HG03442 (cell line): ENCODE measurements at regions not wholly inside any gene's neighbourhood (a gene's known extent, or its start where the extent isn't known, plus 50 kb on each side); places are given as distances from the start of the nearest gene placed in this dataset.

ENCODE experiments used
- ATAC-seq: cut with Tn5 transposase; IDR thresholded peaks from one replicate; pipeline ENCODE4 v1.9.1; 2021; ENCODE audit warnings: mild to moderate bottlenecking, moderate library complexity; ENCODE audit not compliant: unreplicated experiment

DNA sequence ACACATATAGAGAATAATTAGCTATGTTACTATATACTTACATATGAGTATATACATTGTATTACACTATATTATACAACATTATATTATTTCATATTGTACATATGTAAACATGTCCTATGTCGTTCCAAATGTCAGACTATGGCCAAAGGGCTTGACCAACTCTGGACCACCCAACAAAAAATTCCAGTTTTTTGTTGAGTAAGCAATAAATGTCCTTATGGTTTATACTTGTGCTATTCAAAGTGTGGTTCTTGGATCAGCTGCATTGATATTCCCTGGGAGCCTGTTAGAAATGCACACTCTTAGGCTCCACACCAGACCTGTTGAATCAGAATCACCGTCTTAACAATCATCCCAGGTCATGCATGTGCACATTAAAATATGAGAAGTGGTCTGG, 225.4 kb upstream of the ZFP64 start:
- no peak for ATAC-seq

DNA sequence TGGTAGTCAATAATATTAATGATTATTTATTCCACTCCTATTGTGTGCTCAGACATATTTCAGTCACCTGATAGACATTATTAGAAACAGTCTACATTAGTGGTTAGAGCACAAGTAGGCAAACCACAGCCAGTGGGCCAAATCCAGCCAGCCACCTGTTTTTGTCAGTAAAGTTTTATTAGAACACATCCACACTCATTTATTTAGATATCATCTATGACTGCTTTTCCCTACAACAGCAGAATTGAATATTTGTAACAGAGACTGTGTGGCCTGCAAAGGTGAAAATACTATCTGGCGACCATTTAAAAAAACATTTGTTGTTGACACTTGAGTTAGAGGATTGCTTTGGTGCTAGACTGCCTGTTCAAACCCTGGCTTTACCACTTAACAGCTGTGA, 220.0 kb upstream of the ZFP64 start:
- no peak for ATAC-seq

DNA sequence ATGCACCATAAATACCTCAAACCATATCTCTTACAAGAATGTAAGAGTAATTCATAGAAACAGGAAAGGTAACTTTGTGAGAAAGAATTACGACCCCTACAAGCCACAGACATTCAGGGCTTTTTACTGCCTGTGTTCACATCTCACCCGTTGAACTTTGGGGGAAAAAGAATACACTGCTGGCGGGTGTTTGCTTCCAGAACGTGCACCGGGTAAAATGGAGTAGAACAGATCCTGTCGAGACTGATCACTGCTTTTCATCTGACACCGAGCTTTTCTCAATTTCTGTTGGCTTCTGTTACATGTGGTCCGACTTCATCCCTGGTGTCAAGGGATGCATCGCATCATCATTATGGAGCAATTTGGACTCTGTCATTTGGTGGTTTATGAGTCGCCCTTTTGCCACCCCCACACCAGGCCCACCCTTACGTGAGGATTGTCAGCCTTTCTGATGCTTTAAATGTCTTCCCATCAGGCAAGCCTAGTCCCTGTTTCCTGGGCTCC, 219.2 kb upstream of the ZFP64 start:
- no peak for ATAC-seq

DNA sequence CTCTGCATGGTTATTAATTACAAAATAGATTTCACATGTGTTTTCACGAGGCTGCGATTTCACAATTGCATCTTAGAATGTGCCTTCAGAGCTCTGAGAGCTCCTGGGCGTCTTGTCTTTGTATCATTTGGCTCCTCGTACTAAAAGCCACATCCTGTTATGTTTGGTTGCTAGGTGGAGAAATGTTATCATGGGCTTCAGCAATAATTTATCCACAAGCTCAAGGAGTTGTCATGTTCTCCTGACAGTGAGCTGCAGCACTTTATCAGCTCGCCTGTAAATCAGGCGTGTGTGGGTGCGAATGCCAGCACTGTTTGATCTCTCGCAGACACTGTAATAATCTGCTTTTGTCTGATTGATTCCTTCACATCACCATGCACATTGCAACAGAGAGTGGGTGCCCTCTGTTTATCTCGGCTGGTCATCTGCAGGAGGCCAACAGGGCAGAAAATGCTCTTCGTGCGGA, 218.6 kb upstream of the ZFP64 start:
- ATAC-seq, result no peak

DNA sequence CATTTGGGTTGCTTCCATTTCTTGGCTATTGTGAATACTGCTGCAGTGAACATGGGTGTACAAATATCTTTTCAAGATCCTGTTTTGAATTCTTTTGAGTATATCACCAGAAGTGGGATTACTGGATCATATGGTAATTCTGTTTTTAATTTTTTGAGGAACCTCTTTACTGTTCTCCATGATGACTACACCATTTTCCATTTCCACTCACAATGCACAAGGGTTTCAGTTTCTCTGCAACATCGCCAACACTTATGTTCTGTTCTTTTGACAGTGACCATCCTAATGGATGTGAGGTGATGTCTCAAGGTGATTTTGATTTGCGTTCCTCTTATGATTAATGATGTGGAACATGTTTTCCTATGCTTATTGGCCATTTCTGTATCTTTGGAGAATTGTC, 214.4 kb upstream of the ZFP64 start:
- ATAC-seq, result no peak

DNA sequence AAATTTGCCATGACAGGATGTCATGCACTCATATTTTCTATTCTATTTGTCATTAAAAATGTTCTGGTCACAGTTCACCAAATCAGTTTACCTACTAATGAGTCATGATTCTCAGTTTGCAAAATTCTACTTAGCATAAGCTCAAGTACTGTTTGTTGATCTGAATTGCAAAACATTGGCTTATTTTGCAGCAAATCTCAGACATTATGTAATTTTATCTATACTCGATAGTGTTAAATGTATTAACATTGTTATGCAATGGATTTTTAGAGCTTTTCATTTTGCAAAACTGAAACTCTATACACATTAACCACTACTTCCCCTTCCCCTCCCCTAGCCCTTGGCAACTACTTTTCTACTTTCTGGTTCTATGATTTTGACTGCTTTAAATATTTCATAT, 213.8 kb upstream of the ZFP64 start:
- peak; percentile 46 for ATAC-seq

DNA sequence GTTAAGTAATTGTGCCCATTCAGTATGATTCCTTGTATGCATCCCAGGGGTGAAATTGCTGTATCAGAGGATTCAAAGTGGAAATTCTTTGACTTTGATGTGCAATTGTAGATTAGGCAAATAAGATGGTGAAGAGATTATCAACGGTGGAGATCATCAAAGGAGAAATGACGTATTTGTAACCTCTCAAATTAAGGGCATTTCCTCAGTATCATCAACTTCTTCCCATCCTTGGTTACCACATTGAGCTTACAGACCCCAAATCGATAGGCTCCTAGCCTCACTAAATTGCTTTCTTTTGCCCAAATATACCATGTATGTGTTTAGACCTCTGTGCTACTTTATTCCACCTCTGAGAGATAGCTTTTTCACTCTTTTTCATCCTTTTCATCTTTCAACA, 213.1 kb upstream of the ZFP64 start:
- ATAC-seq, result no peak

DNA sequence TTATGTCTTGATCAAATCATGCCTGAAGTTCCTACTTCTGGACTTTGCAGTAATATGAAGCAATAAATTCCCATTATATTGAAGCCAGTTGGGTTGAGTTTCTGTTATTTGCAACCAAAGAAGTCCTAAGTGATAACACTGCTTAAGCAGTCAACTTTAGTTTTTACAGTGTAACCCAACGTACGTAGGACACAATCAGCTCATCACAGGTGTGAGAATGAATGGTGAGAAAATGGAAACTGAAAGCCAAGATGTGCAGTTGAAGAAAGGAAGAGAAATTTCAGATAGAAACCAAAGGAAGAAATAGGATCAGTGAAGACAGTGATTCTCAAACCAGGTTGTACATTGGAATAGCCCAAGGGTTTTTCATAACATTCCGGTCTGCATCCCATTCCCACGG, 211.4 kb upstream of the ZFP64 start:
- ATAC-seq, result no peak

DNA sequence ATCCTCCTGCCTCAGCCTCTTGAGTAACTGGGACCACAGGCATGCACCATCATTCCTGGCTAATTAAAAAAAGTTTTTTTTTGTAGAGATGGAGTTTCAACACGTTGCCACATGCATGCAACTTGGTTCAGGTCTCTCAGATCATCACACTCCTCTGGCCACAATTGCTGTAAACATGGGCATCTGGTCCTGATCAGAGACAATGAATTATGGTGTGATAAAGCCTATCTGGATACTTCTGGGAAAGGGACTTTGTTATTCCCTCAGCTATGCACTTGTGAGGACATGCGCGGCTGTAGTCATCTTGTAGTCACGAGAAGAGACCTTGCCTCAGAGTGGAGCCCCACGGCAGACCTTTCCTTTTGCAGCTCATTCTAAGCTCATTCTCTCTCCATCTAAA, 210.9 kb upstream of the ZFP64 start:
- no peak for ATAC-seq

DNA sequence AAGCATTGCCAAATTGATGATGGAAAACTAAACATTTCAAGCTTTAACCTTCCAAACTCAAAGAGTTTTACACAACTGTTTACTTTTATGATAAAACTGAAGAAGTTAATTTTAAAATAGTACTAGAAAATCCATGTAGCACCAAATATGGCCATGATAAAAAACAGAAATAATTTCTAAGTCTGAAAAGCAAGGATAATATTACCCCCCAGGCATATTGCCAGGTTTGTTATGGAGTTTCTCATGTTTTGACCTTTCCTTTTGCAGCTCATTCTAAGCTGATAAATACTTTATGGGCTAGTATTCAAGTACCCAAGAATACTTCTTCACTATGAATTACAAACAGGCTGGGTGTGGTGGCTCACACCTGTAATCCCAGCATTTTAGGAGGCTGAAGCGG, 209.9 kb upstream of the ZFP64 start:
- no peak for ATAC-seq

DNA sequence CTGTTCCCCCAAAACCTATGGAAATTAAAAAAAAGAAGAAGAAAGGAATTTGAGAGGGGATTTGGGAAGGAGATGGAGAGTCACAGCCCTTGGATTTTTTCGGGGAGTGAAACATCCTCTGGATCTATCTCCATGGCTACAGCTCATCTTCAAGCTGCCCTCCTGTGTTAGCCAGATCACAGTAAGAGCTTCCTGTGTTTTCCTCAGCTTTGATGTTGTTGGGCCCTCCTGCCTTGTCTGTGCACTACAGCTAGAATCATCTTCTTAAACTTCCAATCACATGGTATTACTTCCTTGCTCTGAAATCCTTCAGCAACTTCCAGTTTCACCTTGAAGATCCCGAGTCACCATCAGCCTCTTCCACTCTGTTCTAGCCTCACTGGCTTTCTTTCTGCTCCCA, 207.8 kb upstream of the ZFP64 start:
- ATAC-seq, result no peak

DNA sequence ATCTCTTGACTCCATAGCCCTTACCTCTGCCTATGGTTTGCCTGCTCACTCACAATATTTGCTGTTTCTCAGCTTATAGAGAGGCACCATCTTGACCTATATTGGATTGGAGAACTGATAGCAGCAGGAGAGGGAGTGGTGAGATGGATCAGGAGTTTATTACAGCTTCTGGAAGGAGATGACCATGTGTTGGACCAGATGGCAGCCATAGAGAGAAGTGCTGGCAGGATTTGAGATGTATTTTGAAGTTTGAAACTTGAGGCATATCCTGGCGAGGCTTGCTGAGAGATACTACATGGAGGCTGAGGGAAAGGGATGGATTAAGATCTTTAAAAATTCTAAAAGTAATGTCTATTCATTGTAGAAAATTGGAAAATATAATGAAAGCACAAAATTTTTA, 198.0 kb upstream of the ZFP64 start:
- no peak for ATAC-seq

DNA sequence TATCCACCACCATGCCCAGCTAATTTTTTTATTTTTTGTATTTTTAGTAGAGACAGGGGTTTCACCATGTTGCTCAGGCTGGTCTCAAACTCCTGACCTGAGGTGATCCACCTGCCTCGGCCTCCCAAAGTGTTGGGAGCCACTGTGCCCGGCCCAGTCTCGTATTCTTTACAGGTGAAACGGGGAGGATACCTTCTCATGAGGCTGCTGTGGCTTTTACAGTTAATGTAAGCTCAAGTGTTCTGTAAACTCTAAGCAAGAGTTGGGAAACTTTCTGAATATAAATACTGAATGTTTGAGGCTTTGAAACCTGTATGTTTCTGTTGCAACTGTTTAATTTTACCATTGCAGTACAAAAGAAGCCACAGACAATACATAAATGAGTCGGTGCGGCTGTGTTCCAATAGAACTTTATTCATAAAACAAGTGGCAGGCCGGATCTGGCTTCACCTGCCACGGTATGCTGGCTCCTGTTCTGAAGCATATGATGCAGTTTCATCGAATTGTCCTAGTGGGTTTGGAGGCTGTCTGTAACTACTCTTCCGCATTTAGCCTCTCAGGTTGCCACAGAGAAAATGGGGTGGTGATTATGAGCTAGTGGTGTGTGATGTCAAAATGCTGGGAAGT, 192.5 kb upstream of the ZFP64 start:
- no peak for ATAC-seq

DNA sequence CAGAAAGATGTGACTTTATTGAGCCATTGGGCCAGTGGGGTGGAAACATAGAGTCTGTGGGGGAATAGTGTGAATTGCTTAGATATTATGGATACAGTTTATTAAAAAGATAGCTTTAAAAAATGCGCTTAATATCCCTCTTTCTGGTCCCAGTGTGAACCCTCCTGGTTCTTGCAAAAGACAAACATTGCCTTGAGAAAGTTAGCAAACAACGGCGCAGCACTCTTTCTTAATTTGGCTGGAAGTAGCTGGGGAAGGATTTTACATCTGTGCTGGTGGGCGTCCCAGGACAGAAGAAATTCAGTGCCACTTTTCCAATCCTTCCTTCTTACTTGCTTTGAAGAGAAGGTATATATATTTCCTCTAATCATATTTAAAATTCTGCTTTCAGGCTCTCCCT, 191.4 kb upstream of the ZFP64 start:
- no peak for ATAC-seq

DNA sequence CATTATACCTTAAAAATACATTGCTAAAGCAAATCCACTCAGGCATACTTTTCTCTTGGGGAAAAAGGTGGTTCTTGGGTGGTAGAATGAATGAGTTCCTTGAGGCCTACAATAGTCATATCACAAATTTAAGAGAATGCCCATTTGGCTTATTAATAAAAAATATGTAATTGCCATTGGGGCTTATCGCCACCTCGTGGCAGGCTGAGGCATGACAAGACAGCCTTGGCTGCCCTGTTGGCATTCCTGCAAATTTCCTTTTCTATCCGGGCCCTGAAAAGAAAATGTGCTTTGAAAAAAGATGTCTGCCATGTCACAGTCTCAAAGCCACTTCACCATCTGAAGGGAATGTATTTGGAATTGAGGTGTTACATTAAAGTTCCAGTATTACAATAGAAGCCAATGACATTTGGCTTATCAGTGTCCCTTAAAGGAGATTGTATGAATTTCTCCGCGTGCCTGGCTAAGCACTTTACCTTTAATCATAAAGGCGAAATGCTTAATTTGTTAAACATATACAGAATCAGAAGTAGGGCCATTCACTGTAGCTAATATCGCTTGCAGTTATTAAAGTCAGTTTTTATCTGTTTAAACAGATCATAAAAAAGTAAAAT, 188.3 kb upstream of the ZFP64 start:
- ATAC-seq, result no peak

DNA sequence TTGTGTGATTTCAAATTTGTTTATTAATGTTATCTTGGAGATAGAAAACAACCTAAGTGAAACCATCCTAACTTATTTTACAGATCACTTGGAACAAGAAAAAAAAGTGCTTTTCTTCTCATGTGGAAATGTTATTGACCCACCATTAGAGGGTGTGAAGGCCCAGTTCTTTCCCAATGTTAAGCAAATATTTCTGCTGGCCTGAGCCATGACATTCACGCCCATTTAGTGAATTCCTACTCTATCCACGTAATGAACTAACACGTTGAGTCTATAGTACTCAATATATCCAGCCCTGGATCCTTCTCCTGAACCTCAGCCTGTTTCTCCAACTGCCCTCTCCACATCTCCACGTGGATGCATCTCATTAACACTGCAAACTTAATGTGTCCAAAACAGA, 180.6 kb upstream of the ZFP64 start:
- no peak for ATAC-seq

DNA sequence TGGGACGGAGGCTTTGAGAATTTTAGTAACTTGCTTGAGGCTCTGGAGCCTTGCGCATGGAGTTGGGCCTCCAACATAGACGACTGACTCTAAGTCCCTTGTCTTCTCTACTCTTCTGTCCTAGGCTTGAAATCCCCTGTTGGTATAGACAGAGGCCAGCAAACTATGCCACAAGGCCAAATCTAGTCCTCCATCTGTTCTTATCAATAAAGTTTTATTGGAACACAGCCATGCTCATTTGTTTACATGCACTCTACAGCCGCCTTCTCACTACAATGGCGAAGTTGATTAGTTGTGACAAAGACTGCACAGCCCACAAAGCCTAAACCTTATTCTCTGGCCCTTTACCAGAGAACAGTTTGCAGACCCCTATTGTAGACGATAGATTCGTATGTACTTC, 174.1 kb upstream of the ZFP64 start:
- ATAC-seq, result no peak

DNA sequence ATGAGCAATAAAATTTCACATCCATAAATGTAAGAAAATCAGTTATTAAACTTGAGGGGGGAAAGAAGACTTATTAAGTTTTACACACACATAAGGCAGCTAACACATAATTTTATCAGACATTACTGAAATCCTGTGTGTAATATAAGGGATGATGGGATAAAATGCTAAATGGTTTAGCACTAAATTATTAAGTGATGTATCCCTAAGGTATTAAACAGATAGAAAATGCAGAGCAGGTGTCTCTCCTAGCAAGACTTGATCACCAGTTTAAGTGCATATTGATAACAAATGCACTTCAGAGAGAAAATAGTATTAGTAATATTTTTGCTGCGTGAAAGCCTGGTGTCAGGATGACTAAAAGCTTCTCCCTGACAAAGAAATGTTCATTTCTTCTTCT, 172.8 kb upstream of the ZFP64 start:
- no peak for ATAC-seq

DNA sequence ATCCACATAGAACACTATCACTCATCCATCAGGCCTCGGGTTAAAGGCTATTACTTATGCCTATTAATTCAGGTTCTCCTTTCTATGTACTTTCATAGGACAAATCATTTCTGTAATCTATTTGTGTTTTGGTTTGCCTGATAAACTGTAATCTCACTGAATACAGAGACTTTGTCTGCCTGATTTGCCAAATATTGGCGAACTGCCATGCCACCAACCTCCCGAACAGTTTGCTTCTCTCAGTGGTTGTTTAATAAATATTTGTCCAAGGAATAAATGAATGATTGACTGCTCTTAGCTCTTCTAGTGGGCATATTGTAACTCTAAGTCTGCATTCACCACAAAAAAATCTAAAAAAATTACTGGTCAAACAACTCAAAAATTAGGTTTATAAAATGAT, 170.1 kb upstream of the ZFP64 start:
- ATAC-seq, result no peak

DNA sequence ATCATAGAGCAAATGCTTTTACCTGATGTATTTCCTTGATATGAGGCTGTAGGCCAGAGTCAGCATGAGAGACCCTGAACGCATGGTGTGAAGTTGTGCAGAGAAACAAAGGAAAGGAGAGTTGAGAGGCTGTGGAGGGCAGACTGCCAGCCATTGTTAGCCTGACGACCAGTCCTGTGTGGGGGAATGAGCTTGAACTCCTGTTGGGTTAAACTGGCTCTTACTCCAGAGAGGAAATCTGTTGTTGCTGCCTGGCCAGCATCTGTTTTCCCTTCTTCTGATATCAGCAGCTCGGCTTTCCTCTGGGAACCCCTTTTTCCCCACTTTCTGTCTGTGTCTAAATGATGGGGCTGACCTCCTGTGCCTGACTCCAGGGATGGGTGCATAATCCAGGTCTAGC, 158.2 kb upstream of the ZFP64 start:
- ATAC-seq, result no peak

DNA sequence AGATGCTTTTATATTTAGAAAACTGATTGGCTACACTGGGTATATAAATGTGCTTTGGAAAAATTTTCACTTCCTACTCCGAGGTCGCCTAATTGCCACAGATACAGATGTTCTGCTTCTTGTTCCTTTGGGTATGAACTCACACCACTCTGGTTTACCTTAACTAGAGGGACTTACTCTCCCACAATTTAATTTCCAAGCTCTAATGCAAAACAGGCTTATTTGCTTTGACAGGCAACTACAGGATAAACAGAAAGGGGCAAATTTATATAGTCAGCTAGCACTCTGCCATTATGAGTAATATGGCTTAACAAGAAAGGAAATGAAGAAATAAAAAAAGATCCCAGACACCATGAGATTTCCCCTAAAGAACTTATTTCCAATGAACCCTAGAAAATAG, 156.9 kb upstream of the ZFP64 start:
- no peak for ATAC-seq

DNA sequence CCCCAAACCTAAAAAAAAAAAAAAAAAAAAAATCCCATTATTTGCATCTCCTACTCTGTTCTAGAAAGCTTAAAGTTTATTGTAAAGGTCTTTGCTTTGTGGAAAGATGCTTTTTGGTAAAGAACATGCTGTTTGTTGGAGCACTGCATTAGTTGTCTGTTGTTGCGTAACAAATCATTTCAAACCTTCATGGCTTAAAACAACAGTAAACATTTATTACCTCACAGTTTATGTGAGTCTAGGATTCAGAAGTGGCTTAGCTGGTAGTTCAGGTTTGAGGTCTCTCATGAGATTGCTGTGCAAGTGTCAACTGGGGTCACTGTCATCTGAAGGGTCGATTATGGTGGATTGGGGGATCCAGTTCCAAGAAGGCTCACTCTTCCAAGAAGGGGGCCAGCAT, 155.2 kb upstream of the ZFP64 start:
- no peak for ATAC-seq

DNA sequence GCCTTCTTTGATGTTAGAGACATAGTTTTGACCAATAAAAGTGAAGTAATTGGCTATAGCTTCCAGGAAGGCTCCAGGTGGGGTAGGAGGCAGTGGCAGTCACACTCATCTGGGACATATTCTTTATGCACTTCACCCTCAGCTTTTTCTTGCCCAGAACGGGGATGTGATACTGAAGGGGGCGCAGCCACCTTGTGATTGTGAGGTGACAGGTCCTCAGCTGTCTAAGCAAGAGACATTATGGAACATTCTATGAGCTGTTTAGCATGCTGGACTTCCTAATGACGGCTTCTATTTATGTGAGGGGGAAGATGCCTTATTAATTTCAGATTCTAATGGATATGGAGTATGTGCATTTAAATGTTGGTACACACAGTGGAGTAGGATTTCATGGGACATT, 151.3 kb upstream of the ZFP64 start:
- no peak for ATAC-seq
